Mucosa of descending colon (tissue), 3 donors: ENCODE measurements at regions not wholly inside any gene's neighbourhood (a gene's known extent, or its start where the extent isn't known, plus 50 kb on each side); places are given as distances from the start of the nearest gene placed in this dataset.
"Not testable (repeated sequence)": the region's sequence is repeated elsewhere in the genome, so short reads cannot be mapped to it uniquely, and the experiment has no call there.

Source experiments
- ATAC-seq: fragments of 200-7000 bp; cut with Tn5 transposase; one replicate; pipeline ENCODE4 v1.9.1; 2020; ENCODE audit warnings: mild to moderate bottlenecking, moderate library complexity
- DNase-seq, 3 donors: peaks; one replicate each; pipeline ENCODE4 v3.0.0-alpha.2; 2020
- H3K36me3 ChIP-seq: fragments of 200-600 bp; one replicate; pipeline ENCODE4 v1.8.0; 2021; ENCODE audit warnings: low read depth, mild to moderate bottlenecking
- H3K4me1 ChIP-seq: fragments of 200-600 bp; one replicate; pipeline ENCODE4 v1.8.0; 2021; ENCODE audit warnings: low read depth, mild to moderate bottlenecking
- H3K4me3 ChIP-seq: fragments of 200-600 bp; one replicate; pipeline ENCODE4 v1.8.0; 2021; ENCODE audit warnings: mild to moderate bottlenecking
- H3K9me3 ChIP-seq: fragments of 200-600 bp; one replicate; pipeline ENCODE4 v1.8.0; 2021; ENCODE audit warnings: mild to moderate bottlenecking
- CTCF ChIP-seq: fragments of 200-600 bp; IDR thresholded peaks from one replicate; pipeline ENCODE4 v1.8.0; 2022; ENCODE audit warnings: antibody characterized with exemption, mild to moderate bottlenecking
- intact Hi-C, 2 donors: fragments of 100-400 bp; cut with DNase I in 1 of 2; cut with micrococcal nuclease in 1 of 2; formaldehyde crosslinking; loops; one replicate each; pipeline versions ENCODE4 v1.11.0 to v1.11.1; 2022; cut with DNase I, micrococcal nuclease
- donor health status: DM: no; HTN: no; CAD: no; lungs with moderate emphysema.
- donor health status: DM: no; HTN: no; CAD: no.
- donor health status: DM: no; HTN: yes; CAD: no.

GRCh38 chr18:49725809-49726674, 87.3 kb downstream of the ACAA2 start:
- Histone ChIP-seq H3K9me3 (no peaks in the 10 kb centered on the region), H3K4me3 (no peak overlapping the region), H3K4me1 (peaks cover 14% of the 10 kb centered on the region), H3K36me3 (no peaks in the 10 kb centered on the region)
- peak; percentile 4 for ATAC-seq
- intact Hi-C loops, result no loop called here
- TF ChIP-seq CTCF, result no peak
- DNase-seq, result peak; percentile 37 to 71 (median 50)

DNA sequence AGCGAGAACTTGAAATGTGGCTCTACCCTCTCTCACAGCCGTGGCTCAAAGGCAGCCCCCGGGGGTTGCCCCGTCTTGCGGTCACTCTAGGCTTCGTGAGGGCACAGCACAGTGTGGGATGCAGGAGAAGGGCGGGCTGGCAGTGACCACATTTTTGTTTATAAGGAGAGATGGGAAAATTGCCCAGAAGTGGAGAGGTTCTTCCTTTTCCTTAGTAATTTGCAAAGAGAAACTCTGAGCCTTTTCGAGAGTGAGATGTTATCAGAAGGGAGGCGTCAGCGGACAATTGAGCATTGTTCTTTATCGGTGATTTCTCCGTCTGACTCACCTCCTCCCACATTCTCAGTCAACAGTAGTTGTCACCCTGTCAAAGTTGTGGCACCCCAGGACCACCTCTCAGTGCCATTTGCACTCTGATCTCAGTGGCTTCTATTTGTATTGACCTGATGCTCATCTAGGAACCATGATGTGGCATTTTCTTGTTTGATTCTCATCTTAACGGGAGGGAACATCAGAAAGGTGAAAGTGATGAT, 89.6 kb downstream of the ACAA2 start:
- peak; percentile 85 for ATAC-seq
- Histone ChIP-seq H3K36me3 (no peaks in the 10 kb centered on the region), H3K9me3 (no peaks in the 10 kb centered on the region), H3K4me1 (peaks cover 12% of the 10 kb centered on the region), H3K4me3 (no peak overlapping the region)
- intact Hi-C loops, result no loop called here
- TF ChIP-seq CTCF, result no peak
- DNase-seq, result peak in 1 of 3 donors; percentile 38

GRCh38 chr18:49722477-49722876, 90.9 kb downstream of the ACAA2 start:
- ATAC-seq (peak; percentile 87), DNase-seq (peak in 1 of 3 donors; percentile 51)
- no peak for TF ChIP-seq CTCF
- Histone ChIP-seq H3K4me1 (peaks cover 12% of the 10 kb centered on the region), H3K4me3 (no peak overlapping the region), H3K9me3 (no peaks in the 10 kb centered on the region), H3K36me3 (no peaks in the 10 kb centered on the region)
- intact Hi-C loops, result no loop called here

GRCh38 chr18:49721981-49722380, 91.4 kb downstream of the ACAA2 start:
- ATAC-seq, result no peak
- Histone ChIP-seq H3K36me3 (no peaks in the 10 kb centered on the region), H3K4me3 (no peak overlapping the region), H3K4me1 (peaks cover 12% of the 10 kb centered on the region), H3K9me3 (no peaks in the 10 kb centered on the region)
- no peak for DNase-seq
- intact Hi-C loops, result no loop called here
- TF ChIP-seq CTCF, result no peak

- intact Hi-C loops, ATAC-seq: not testable (repeated sequence)
These were observed 92.4 kb downstream of the ACAA2 start for GRCh38 chr18:49720944-49721343.

DNA sequence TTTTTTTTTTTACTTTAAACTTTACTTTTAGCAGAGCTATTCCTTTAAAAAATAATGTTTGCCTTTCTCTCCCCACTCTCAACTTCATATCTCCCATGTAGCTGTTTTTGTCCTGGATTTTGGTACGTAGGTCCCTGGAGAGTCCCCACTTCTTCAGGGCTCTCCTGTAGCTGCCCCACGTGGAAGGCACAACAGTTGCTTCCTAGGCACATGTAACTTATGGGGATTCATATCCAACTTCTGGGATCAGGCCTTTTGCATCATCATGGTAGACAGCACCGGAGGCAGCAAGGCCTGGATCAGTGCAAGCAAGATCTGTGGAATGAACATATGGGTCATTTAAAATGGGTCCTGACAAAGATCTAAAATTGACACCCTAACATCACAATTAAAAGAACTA, 95.7 kb downstream of the ACAA2 start:
- DNase-seq (no peak), ATAC-seq (no peak)
- TF ChIP-seq CTCF, result no peak
- intact Hi-C loops, result no loop called here
- H3K9me3 ChIP-seq, result no peaks in the 10 kb centered on the region
- H3K36me3 ChIP-seq, result no peaks in the 10 kb centered on the region
- H3K4me3 ChIP-seq, result no peak overlapping the region
- H3K4me1 ChIP-seq, result peaks cover 8% of the 10 kb centered on the region

More at GRCh38 chr18:49720944-49721343, 92.4 kb downstream of the ACAA2 start:
- not testable (repeated sequence) for DNase-seq, H3K4me3 ChIP-seq, H3K9me3 ChIP-seq, H3K36me3 ChIP-seq
- peaks cover 14% of the 10 kb centered on the region for H3K4me1 ChIP-seq
